SJSA1 (cell line): ENCODE measurements at regions not wholly inside any gene's neighbourhood (a gene's known extent, or its start where the extent isn't known, plus 50 kb on each side); places are given as distances from the start of the nearest gene placed in this dataset.
"Not testable (repeated sequence)": the region's sequence is repeated elsewhere in the genome, so short reads cannot be mapped to it uniquely, and the experiment has no call there.

ENCODE experiments used
- DNase-seq, 2 experiments: peaks; one replicate each; pipeline ENCODE4 v3.0.0-alpha.2; 2015 to 2020; ENCODE audit warnings: low spot score in 2 of 2, low read depth in 1 of 2
- H3K27ac ChIP-seq: fragments of 250-450 bp; sonication (Bioruptor Pico); 2 replicates; pipeline ENCODE4 v1.5.1; 2020; ENCODE audit warnings: mild to moderate bottlenecking, moderate library complexity
- H3K27me3 ChIP-seq: fragments of 250-450 bp; sonication (Bioruptor Pico); replicated peaks from 2 replicates; pipeline ENCODE4 v1.5.1; 2020; ENCODE audit warnings: mild to moderate bottlenecking, moderate library complexity
- H3K36me3 ChIP-seq: fragments of 250-450 bp; sonication (Bioruptor Pico); 2 replicates; pipeline ENCODE4 v1.5.1; 2020; ENCODE audit warnings: mild to moderate bottlenecking
- H3K4me1 ChIP-seq: fragments of 250-450 bp; sonication (Bioruptor Pico); replicated peaks from 2 replicates; pipeline ENCODE4 v1.6.1; 2021; ENCODE audit warnings: mild to moderate bottlenecking
- H3K4me3 ChIP-seq: fragments of 250-450 bp; sonication (Bioruptor Pico); 2 replicates; pipeline ENCODE4 v1.5.1; 2020; ENCODE audit warnings: mild to moderate bottlenecking
- H3K9me3 ChIP-seq: fragments of 250-450 bp; sonication (Bioruptor Pico); replicated peaks from 2 replicates; pipeline ENCODE4 v1.5.1; 2020; ENCODE audit warnings: mild to moderate bottlenecking

DNA sequence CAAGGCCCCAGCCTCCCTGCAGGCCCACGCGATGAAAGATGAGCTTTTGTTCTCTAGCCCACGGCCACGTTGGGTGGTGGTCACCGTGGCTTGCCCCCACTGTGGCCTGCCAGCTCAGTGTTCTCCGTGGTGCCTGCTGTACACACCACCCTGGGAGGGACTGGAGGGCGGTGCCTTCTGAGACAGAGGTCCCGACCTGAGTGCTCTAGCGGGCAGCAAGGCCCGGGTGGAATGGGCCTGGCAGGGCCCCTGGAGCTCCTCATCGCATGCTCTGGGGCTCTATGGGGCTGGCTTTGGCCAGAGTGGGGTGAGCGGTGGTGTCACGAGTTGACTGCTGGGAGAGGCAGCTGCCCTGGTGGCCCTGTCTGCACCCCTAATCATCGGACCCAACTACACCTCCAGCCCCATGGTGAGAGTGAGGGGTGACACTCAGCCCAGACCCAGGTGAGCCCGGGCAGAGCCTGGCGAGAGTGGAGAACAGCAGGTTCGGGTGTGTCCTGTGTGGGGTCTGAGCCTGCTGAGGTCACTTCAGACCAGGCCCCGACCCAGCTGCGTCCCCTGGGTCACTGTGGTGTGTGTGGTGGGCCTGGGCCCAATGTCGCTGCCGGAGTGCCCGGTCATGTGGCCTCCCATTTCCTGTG is 541.9 kb downstream of the TBC1D22A start:
- Histone ChIP-seq H3K4me1 (peaks cover 14% of the 10 kb centered on the region), H3K4me3 (no peak overlapping the region), H3K9me3 (0 out of 2 replicates have a peak, but pooled peaks cover 3% of the 10 kb centered on the region), H3K36me3 (no peaks in the 10 kb centered on the region), H3K27me3 (no peaks in the 10 kb centered on the region), H3K27ac (no peak overlapping the region)
- peak in 1 of 2 experiments; percentile 39 for DNase-seq

GRCh38 chr22:47303161-47303890 is 540.9 kb downstream of the TBC1D22A start:
- H3K36me3 ChIP-seq = no peaks in the 10 kb centered on the region
- H3K27ac ChIP-seq = no peak overlapping the region
- no peak overlapping the region for H3K4me3 ChIP-seq
- 0 out of 2 replicates have a peak, but pooled peaks cover 3% of the 10 kb centered on the region for H3K9me3 ChIP-seq
- H3K4me1 ChIP-seq = peaks cover 12% of the 10 kb centered on the region
- no peaks in the 10 kb centered on the region for H3K27me3 ChIP-seq
- DNase-seq = peak in 1 of 2 experiments; percentile 37

DNA sequence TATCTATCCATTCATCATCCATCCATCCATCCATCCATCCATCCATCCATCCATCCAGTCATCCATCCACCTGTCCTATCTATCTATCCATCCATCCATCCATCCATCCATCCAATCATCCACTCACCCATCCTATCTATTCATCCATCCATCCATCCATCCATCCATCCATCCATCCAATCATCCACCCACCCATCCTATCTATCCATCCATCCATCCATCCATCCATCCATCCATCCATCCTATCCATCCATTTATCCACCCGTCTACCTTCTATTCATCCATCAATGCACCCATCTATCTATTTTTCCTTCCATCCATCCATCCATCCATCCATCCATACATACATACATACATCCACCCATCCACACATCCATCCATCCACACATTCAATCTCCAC is 540.1 kb downstream of the TBC1D22A start:
- not testable (repeated sequence) for H3K27me3 ChIP-seq, DNase-seq, H3K9me3 ChIP-seq, H3K27ac ChIP-seq, H3K4me3 ChIP-seq, H3K36me3 ChIP-seq, H3K4me1 ChIP-seq

- peak in 1 of 2 experiments; percentile 23 for DNase-seq
- Histone ChIP-seq H3K4me1 (no peaks in the 10 kb centered on the region), H3K27ac (no peak overlapping the region), H3K36me3 (no peaks in the 10 kb centered on the region), H3K4me3 (no peak overlapping the region), H3K9me3 (no peaks in the 10 kb centered on the region), H3K27me3 (no peaks in the 10 kb centered on the region)
Observed at GRCh38 chr22:47301820-47302475, 539.5 kb downstream of the TBC1D22A start.

DNA sequence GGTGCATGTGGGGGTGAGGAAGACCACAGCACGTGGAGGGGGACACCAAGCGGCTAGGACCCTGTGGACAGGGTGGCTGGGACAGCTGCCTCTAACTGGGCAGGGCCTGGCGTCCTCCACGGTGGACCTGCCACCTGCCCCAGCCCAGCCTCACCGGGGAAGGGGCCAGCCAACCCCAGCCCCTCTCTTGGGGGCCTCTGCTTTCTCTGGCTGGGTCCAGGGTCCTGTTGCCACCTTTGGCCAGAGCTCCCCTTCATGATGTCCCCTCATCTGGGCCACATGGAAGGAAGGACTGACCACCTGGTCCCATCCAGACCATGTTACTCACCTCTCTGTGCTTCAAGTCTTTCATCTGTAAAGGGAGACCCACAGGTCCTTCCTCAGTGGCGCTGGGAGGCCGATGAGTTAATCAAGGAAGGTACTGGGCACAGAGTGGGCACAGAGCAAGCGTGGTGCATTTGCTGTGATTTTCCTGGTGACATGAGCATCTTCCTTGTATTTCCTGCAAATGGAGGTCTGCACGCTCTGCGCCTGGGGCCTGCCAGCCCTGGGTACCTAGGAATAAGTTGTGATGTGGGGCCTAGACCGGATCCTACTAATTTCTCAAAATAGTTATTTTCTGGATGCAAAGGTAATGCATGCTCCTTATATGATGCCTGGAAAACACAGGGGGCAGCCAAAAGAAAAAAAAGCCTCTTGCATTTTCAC is 538.4 kb downstream of the TBC1D22A start:
- Histone ChIP-seq H3K4me3 (no peak overlapping the region), H3K9me3 (no peaks in the 10 kb centered on the region), H3K27ac (no peak overlapping the region), H3K27me3 (no peaks in the 10 kb centered on the region), H3K4me1 (no peaks in the 10 kb centered on the region), H3K36me3 (no peaks in the 10 kb centered on the region)
- DNase-seq = peak in 1 of 2 experiments; percentile 34

- no peak overlapping the region for H3K4me3 ChIP-seq
- H3K36me3 ChIP-seq = no peaks in the 10 kb centered on the region
- no peaks in the 10 kb centered on the region for H3K9me3 ChIP-seq
- H3K27me3 ChIP-seq = no peaks in the 10 kb centered on the region
- H3K27ac ChIP-seq = no peak overlapping the region
- DNase-seq = peak in 1 of 2 experiments; percentile 23
- no peaks in the 10 kb centered on the region for H3K4me1 ChIP-seq
Observed at GRCh38 chr22:47299863-47300697, 537.6 kb downstream of the TBC1D22A start.

GRCh38 chr22:47299211-47299862 is 536.9 kb downstream of the TBC1D22A start:
- DNase-seq = peak in 1 of 2 experiments; percentile 35
- H3K9me3 ChIP-seq = no peaks in the 10 kb centered on the region
- no peak overlapping the region for H3K4me3 ChIP-seq
- no peaks in the 10 kb centered on the region for H3K36me3 ChIP-seq
- H3K27ac ChIP-seq = no peak overlapping the region
- H3K27me3 ChIP-seq = no peaks in the 10 kb centered on the region
- no peaks in the 10 kb centered on the region for H3K4me1 ChIP-seq

GRCh38 chr22:47298017-47298785 is 535.8 kb downstream of the TBC1D22A start:
- Histone ChIP-seq H3K9me3 (no peaks in the 10 kb centered on the region), H3K36me3 (no peaks in the 10 kb centered on the region), H3K4me1 (no peaks in the 10 kb centered on the region), H3K4me3 (no peak overlapping the region), H3K27ac (no peak overlapping the region), H3K27me3 (no peaks in the 10 kb centered on the region)
- DNase-seq = peak in 1 of 2 experiments; percentile 28

DNA sequence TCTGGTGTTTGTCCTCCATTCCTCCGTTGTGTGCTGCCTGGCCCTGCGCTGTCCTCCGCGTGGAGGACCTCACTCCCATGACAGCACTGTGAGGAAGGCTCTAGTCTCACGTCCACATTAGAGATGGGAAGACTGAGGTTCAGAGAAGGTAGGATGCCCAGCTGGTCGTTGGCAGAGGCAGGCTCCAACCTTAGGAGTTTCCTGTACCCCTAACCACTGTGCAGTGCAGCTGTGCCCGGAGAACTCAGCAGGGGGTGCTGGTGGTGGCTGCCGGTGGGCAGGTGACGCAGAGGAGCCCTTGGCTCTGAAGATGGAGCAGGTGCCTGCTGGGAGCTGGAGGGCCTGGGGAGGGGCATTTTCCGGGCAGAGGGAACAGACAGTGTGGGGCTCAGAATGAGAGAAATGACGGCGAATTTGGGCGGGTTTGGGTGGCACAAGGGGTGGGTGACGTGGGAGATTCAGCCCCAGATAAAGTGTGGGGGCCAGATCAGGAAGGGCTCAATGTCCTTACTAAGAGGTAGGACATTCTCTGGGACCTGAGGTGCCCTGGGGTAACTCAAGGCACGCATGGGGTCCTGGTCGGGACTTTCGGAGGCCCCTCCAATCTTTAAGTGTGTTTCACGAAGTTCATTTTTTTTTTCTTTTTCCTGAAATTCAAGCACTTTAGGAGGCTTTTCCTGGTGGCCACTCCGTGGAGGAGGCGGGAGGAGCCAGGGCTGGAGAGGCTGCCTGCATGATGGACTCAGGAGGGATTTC is 535.0 kb downstream of the TBC1D22A start:
- no peaks in the 10 kb centered on the region for H3K4me1 ChIP-seq
- DNase-seq = peak in 1 of 2 experiments; percentile 30
- H3K27ac ChIP-seq = no peak overlapping the region

DNA sequence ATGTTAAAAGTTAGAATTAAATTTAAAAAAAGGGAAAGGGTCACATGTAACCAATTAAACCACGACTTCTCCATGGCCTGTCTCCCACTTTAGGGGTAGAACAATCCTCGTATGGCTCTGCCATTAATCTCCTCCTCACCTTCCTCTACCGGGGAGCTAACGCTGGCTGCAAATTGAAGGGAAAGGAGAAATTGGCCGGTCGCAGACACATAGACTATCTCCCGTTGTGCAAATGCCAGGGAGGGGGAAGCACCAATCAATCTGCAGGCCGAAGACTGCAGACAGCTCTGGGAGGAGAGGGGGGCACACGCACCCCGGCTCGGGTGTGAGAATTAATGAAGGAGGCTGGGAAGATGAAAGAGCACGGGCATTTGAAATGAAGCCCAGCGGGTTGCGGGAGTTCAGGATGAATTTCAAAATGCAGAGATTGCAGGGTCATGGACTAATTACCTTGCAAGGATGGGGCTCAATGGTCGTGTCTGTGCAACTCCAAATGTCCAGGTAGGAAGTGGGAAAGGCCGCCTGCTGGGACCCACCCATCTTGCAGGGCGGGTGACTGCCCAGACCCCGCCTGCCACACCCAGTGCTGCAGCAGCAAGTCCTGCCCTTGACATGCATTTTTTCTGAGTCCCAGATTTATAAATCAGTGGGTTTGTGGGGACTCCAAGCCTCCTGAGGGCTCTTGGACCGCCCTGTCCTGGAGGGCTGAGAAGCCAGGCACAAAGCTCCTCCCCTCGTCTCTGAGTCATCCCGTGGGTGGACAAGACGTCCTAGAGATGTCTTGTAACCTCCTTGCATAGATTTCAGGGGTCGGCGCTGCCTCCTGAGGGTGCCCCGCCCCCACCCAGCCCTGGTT is 534.2 kb downstream of the TBC1D22A start:
- no peaks in the 10 kb centered on the region for H3K27me3 ChIP-seq
- no peaks in the 10 kb centered on the region for H3K9me3 ChIP-seq
- peak in 1 of 2 experiments; percentile 35 for DNase-seq
- H3K27ac ChIP-seq = no peak overlapping the region
- H3K4me1 ChIP-seq = no peaks in the 10 kb centered on the region
- H3K36me3 ChIP-seq = no peaks in the 10 kb centered on the region
- no peak overlapping the region for H3K4me3 ChIP-seq

More for the DNA sequence above, 535.0 kb downstream of the TBC1D22A start:
- H3K36me3 ChIP-seq = no peaks in the 10 kb centered on the region
- no peak overlapping the region for H3K4me3 ChIP-seq
- no peaks in the 10 kb centered on the region for H3K27me3 ChIP-seq
- no peaks in the 10 kb centered on the region for H3K9me3 ChIP-seq

- Histone ChIP-seq H3K9me3 (no peaks in the 10 kb centered on the region), H3K27me3 (no peaks in the 10 kb centered on the region), H3K4me3 (no peak overlapping the region), H3K4me1 (no peaks in the 10 kb centered on the region), H3K36me3 (no peaks in the 10 kb centered on the region), H3K27ac (no peak overlapping the region)
- DNase-seq = peak in 1 of 2 experiments; percentile 35
Observed at GRCh38 chr22:47295982-47296381, 533.5 kb downstream of the TBC1D22A start.
